ENCODE measurements at regions not wholly inside any gene's neighbourhood (a gene's known extent, or its start where the extent isn't known, plus 50 kb on each side); places are given as distances from the start of the nearest gene placed in this dataset.

GRCh38 chr20:58046311-58046710 is 182.1 kb downstream of the ANKRD60 start:
- Mint-ChIP-seq H3K27me3 (ENCODE audit: low read depth) (peaks cover 22% of the 10 kb centered on the region), H3K27ac (ENCODE audit: unreplicated experiment) (no peak overlapping the region), H3K36me3 (ENCODE audit: low read depth) (no peaks in the 10 kb centered on the region), H3K4me1 (ENCODE audit: low read depth) (peaks cover 4% of the 10 kb centered on the region), H3K9me3 (ENCODE audit: low read depth) (peaks cover 10% of the 10 kb centered on the region), H3K4me3 (ENCODE audit: unreplicated experiment) (no peak overlapping the region)
- no peak for TF ChIP-seq CTCF (IDR thresholded peaks at IDR 0.05)
- DNase-seq (ENCODE audit: low spot score) = peak; percentile 28

GRCh38 chr20:58045579-58045978 is 182.9 kb downstream of the ANKRD60 start:
- H3K9me3 Mint-ChIP-seq (ENCODE audit: low read depth) = peaks cover 3% of the 10 kb centered on the region
- TF ChIP-seq CTCF (IDR thresholded peaks at IDR 0.05) = no peak

GRCh38 chr20:58044931-58045555 is 183.4 kb downstream of the ANKRD60 start:
- H3K36me3 Mint-ChIP-seq (ENCODE audit: low read depth) = no peaks in the 10 kb centered on the region
- H3K27me3 Mint-ChIP-seq (ENCODE audit: low read depth) = peaks cover 27% of the 10 kb centered on the region
- H3K4me1 Mint-ChIP-seq (ENCODE audit: low read depth) = peaks cover 4% of the 10 kb centered on the region
- H3K4me3 Mint-ChIP-seq (ENCODE audit: unreplicated experiment) = no peak overlapping the region
- TF ChIP-seq CTCF (IDR thresholded peaks at IDR 0.05) = no peak
- H3K27ac Mint-ChIP-seq (ENCODE audit: unreplicated experiment) = no peak overlapping the region
- DNase-seq (ENCODE audit: low spot score) = peak; percentile 68
- no peaks in the 10 kb centered on the region for H3K9me3 Mint-ChIP-seq (ENCODE audit: low read depth)

More at GRCh38 chr20:58045579-58045978, 182.9 kb downstream of the ANKRD60 start:
- peaks cover 27% of the 10 kb centered on the region for H3K27me3 Mint-ChIP-seq (ENCODE audit: low read depth)
- no peak overlapping the region for H3K27ac Mint-ChIP-seq (ENCODE audit: unreplicated experiment)
- no peaks in the 10 kb centered on the region for H3K36me3 Mint-ChIP-seq (ENCODE audit: low read depth)
- H3K4me3 Mint-ChIP-seq (ENCODE audit: unreplicated experiment) = no peak overlapping the region
- peaks cover 4% of the 10 kb centered on the region for H3K4me1 Mint-ChIP-seq (ENCODE audit: low read depth)
- DNase-seq (ENCODE audit: low spot score) = peak; percentile 59

- peaks cover 4% of the 10 kb centered on the region for H3K4me1 Mint-ChIP-seq (ENCODE audit: low read depth)
- TF ChIP-seq CTCF (IDR thresholded peaks at IDR 0.05) = no peak
- no peaks in the 10 kb centered on the region for H3K36me3 Mint-ChIP-seq (ENCODE audit: low read depth)
- no peaks in the 10 kb centered on the region for H3K9me3 Mint-ChIP-seq (ENCODE audit: low read depth)
- no peak overlapping the region for H3K4me3 Mint-ChIP-seq (ENCODE audit: unreplicated experiment)
- no peak overlapping the region for H3K27ac Mint-ChIP-seq (ENCODE audit: unreplicated experiment)
- peak; percentile 22 for DNase-seq (ENCODE audit: low spot score)
- peaks cover 31% of the 10 kb centered on the region for H3K27me3 Mint-ChIP-seq (ENCODE audit: low read depth)
These were observed 184.2 kb downstream of the ANKRD60 start for GRCh38 chr20:58044286-58044685.

- Mint-ChIP-seq H3K27ac (ENCODE audit: unreplicated experiment) (no peak overlapping the region), H3K4me3 (ENCODE audit: unreplicated experiment) (no peak overlapping the region), H3K36me3 (ENCODE audit: low read depth) (no peaks in the 10 kb centered on the region), H3K4me1 (ENCODE audit: low read depth) (peaks cover 4% of the 10 kb centered on the region), H3K9me3 (ENCODE audit: low read depth) (no peaks in the 10 kb centered on the region), H3K27me3 (ENCODE audit: low read depth) (peaks cover 38% of the 10 kb centered on the region)
- no peak for TF ChIP-seq CTCF (IDR thresholded peaks at IDR 0.05)
- DNase-seq (ENCODE audit: low spot score) = peak; percentile 51
These were observed 185.0 kb downstream of the ANKRD60 start for GRCh38 chr20:58043236-58044140.

All from chondrocyte (in vitro differentiated cells).